Stimulated activated CD4-positive, alpha-beta T cell treated with anti-CD3 and anti-CD28 coated beads, Interleukin-2, amount 100 ng/mL, for 48 hours (primary cell): ENCODE measurements at regions not wholly inside any gene's neighbourhood (a gene's known extent, or its start where the extent isn't known, plus 50 kb on each side); places are given as distances from the start of the nearest gene placed in this dataset.
A peak's percentile ranks its signal among the peaks of the same experiment; 100 is the strongest.

ENCODE experiments used
- DNase-seq, 2 donors: peaks; one replicate each; pipeline ENCODE4 v3.0.0-alpha.2; 2020

DNA sequence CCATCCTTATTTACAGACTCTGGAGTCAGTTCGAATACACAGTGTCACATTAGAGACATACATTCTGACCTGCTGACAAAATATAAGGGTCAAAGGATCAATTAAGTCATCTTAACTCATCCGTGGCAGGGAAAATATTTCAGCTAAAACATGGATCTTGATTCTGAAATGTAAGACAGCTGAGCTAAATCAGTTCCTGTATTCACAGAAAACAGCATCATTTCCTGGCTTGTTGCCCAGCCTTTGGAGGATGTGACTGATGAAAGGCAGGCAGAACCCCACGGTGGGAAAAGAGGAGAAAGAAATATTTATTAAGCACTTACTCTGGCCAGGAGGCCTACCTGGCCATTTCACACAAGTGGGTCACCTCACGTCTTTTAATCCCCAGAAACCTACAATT, 101.9 kb downstream of the GAS2L3 start:
- DNase-seq = no peak

DNA sequence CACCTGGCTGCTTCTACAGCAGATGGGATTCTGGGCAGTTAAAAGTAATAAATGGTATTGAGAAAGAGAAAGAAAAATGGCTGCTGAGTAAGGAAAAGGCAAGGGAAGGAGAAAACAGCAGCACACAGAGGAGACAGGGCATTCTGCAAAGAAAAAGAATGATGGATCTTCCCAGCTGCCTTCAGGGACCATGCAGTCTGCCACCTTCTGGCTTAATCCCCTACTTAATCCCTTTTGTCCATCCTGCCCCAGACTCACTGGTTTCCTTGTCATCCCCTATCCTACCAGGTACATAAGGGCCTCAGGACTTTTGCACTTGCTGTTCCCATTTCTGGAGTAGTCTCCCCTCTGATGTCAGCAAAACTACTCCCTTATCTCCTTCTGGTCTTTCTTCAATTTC, 107.6 kb downstream of the GAS2L3 start:
- no peak for DNase-seq

DNA sequence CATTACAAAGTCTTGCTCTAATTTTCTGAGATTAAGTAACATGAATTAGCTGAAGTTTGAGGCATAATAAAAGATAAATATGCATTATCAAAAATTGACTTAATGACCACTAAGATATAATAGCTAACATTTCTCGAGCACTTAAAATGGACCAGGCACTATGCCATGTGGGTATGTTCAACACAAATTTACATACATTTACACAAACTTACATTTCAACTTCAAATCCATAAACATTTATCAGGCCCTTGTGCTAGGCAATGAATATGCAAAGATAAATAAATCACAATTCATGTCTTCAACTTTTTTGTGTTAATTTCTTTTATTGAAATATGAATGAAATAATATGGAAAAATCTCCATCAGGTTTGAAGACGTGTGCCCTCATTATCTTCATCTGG, 108.7 kb downstream of the GAS2L3 start:
- no peak for DNase-seq

DNA sequence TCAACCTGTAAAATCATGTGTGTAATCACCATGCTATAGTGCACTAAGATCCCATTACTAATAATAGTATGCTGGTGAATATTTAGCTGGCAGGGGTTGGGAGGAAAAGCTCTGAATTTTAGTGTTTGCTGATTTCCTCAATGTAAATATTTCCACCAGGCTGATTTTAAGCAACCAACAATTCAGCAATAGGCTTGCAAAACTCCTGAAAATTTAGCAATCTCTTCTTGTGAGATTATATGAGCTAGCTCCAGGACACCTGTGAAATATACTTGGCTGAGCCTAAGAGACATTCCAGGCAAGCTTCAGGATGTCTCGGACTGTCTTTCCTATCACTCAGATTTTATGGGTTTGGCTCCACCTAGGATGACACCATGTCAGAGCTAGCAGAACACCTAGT, 106.9 kb upstream of the ANO4 start:
- DNase-seq = no peak

DNA sequence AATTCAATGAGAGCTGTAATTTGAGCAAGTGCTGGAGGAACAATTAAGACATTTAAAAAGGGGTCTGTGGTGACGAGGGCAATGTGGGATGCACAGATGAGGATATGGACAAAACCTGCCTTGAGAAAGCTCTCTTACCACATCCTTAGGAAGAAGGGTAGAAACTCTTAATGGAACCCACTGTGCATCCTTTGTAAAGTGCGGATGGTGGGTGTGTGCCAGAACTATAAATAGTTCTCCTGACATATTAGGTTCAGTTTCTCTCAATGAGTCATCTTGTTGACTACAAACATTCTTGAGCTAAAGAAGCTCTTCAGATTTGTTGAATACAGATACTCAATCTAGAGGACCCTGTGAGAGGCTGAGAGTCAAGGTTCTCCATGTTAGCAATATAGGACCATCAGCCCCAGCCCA, 106.1 kb upstream of the ANO4 start:
- no peak for DNase-seq

DNA sequence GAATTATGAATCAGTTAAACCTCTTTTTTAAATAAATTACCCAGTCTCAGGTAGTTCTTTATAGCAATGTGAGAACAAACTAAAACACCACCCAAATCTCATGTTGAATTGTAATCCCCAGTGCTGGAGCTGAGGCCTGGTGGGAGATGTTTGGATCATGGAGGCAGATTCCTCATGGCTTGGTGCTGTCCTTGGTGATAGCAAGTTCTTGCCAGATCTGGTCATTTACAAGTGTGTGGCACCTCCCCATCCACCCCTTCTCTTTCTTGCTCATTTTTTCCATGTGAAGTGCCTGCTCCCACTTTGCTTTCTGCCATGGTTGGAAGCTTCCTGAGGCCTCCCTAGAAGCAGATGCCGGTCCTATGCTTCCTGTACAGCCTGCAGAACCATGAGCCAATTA, 102.1 kb upstream of the ANO4 start:
- DNase-seq = no peak

DNA sequence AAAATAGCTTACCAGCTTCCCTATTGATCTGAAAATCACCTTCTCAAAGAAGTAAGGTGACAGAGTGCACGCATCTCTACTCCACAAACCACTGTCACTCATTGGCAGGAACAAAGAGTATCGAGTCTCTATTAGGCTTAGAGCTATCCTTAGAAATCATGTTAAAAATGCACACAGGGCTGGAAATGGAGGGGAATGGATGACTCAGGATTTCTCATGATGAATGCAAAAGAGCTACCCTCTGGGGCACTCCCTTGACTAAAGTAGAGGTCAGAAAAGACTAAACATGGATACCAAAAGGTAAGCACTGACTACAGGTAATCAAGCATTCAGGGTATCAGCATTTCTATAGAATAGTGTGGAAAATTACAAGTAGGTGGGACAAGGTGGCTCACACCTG, 96.1 kb upstream of the ANO4 start:
- DNase-seq = no peak

DNA sequence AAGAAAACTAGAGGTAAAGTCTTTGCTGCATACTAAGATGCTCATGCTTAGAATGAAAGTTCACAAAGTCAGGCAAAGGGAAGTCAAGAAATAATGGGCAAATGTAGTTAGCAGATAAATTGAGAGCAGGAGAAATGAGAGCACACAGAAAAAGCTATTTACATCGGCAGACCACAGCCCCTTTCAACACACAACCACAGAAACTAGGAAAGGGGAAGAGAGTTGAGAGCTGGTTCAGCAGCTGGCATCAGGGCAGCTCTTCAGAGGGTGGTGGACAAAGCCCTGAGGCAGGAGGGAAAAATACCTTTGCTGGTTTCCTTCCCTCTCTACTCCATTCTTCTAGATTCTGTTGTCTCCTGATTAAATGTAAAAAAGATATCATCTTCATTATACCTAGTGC, 95.4 kb upstream of the ANO4 start:
- DNase-seq = no peak

DNA sequence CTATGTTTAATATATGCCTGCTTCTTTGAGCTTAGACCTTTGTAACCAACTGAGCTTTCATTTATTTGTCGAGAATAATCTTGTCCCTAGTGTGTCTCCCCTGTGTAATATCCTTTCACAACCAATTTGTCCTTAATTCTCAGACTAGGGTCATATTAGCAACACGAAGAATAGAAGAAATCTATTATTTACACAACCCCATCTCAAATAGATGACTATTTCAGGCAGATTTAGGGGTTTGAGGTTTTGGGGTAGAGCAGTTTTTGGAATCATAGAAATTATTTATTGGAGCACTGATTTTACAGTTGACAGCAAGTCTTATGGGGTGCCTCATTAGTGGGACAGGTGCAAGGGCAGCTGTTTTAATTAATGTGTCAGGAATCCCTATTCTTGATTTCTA, 91.2 kb upstream of the ANO4 start:
- no peak for DNase-seq

DNA sequence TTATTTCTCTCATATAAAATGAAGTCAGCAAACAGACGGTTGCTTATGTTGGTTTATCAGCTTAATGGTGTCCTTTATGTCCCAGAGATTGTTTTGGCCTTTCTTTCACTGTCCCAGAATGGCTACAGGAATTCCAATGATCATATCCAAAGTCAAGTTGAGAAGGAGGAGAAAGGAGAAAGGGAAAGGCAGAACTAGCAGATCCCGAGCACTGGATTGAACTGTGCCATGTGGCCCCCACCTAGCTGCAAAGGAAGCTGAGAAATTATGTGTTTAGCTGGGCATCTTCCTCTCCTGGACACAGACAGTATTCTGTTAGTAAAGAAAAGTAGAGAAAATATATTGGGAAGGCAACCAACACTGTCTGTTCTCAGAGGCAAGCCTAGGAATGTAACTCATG, 90.7 kb upstream of the ANO4 start:
- no peak for DNase-seq

DNA sequence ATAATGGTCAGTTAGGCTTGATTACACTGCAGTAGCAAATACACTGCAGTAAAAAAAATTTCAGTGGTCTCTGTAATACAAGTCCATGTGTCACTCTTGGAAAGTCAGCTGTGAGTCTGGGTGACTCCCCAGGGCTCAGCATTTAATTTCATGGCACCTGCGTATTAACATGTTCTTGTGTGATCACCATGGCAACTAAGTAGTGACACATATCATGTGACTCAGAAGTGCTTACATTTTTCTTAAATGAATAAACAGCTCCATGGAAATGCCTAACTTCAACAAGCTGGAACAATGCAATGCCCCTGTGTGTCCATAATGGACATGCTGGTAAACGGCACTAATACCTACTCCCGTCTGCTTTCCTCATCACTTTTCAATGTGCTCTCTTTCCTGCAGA, 88.5 kb upstream of the ANO4 start:
- DNase-seq = no peak

DNA sequence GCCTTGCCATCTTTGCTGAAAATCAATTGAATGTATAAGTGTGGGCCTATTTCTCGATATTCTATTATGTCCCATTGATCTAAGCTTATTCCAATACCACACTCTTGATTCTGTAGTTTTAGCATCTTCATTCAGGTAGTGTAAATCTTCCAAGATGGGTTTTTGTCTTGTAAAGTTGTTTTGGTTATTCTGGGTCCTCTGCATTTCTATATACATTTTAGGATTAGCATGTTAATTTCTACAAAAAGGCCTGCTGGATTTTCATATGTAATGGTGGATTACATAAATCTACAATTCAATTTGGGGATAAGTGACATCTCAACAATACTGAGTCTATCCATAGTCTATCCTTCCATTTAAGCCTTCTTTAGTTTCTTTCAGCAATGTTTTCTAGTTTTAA, 86.0 kb upstream of the ANO4 start:
- DNase-seq = no peak

DNA sequence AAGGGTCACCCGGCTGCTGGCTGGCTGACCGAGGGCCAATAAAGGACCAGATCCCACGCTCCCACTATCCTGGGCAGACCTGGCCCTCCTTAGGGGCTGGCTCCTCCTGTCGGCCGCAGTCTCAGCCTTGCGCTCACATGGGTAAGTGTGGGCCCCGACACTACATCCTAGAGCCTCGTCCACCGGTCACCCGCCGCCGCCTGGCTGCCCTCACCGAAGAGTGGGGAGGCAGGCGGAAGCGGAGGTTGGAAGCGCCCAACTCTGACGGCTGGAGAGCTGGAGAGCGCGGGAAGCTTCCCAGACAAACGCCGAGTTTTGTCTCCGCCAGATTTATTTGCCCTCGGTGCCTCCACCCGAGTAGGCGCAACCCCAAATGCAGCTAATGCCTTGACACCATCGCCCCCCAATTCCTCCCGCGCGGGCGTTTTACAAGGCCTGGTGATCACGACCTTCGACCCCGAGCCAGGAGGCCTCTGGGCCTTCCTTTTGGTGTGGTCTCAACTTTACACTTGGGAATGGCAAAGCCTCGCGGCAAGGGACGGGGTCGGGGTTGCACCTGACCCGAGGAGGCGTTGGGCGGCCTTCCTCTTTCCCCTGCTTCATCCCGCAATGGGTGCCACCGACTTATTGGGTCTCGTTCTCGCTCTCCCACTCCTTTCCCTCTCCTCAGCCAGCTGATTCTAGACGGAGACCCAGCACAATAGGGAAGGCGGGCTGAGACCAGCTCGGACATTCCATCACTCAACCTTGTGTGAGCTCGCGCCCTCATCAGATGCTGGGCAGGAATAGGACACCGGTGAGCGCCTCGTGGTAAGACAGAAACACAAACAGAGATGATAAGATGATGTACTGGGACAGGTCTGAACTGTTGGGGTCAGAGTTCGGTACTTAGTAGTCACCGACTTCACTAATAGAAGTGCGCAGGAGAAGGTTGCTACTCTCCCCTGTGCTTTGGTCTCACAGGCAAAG, 78.3 kb upstream of the ANO4 start:
- DNase-seq = no peak

DNA sequence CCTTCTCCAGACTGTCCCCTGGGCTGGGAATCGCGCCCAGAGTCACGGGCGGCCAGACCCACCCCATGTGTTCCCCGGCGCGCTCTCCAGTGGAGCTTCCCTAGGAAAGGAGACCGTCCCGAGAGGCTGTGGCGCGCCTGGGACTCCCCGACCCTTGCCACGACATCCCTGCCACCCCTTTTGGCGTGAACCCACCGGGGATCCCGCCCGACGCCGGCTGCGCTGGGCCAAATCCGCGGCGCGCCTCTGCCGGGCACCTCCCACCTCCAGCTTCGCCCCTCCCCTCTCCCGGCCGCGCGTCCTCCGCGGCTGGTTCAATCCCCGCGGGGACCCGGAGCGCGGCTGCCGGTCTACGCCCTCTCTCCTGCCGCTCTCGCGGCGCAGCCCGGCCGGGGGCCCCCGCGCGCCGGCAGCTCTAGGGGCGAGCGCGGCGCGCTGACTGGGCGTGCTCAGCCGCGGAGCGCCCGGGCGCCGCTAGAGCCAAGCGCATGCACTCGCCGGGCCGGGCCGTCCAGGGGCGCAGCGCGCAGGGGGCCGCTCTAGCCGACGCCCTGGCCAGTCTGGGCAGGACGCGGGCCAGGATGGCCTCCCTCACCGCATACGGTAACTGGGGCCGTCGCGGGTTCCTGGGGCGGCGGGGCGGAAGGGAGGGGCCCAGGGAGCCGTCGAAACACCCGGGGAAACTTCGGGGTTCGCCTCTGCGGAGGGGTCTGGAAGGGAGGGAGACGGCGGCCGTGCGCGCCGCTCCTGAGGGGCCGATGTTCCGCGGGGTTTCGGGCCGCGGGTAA, 77.4 kb upstream of the ANO4 start:
- no peak for DNase-seq

DNA sequence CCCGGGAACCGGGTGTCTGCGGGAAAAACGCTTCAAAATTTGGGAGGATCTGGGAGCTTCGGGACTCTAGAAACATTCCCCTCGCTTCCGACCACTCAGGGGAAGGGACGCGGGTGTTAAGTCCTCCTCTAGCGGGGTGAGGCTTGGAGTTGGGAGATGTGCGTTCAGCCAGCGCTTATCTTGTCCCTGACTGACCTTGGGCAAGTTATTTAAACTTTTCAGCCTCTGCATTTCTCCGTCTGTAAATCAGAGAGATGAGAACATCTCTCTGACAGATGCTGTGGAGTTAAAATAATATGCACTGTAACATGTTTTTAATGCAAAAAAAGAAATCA, 76.9 kb upstream of the ANO4 start:
- no peak for DNase-seq

DNA sequence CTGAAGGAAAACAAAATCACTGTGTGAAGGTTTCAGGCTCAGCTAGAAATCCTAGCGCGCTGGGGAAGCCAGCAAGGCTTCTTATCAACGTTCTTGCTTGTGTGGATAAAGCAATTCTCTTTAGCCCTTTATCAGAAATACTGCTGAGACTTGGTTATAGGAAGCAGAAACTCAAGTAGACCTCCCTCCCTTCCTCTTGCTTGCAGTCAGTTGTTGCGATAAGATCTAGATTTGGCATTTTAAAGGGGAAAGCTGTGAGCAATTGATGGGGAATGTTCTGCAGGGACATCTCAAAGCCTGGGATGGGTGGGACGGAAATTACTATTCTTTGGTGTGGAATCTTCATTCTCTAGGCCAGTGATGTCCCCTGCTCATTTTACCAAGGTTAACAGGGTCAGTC, 76.4 kb upstream of the ANO4 start:
- no peak for DNase-seq

DNA sequence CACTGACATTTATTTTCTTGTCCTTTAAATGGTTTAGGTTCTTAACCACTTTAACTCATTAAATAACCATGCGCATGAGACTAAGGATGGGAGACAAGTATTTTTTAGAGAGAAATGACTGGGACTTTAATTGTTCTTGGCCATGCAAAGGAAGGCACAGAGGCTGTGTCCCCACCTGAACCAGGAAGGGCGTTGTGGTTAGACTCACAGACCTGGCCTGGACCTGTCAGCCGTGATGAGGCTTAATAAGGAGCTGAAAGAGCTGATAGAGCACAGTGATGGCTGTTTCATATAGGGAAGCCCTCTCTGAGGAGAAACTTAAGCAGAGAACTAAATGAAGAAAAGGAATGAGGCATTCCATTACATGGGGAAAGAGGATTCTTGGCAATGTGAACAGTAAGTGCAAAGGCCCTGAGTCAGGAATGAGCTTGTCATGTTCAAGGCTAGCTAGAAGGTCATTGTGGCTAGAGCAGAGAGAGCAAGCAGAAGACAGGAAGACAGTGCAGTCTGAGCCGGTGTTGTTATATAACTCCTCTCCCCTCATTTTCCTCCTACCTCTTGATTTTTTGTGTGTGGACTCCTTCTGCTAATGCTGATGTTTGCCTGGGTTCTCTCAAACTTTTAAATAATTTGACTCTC, 74.4 kb upstream of the ANO4 start:
- DNase-seq = no peak

DNA sequence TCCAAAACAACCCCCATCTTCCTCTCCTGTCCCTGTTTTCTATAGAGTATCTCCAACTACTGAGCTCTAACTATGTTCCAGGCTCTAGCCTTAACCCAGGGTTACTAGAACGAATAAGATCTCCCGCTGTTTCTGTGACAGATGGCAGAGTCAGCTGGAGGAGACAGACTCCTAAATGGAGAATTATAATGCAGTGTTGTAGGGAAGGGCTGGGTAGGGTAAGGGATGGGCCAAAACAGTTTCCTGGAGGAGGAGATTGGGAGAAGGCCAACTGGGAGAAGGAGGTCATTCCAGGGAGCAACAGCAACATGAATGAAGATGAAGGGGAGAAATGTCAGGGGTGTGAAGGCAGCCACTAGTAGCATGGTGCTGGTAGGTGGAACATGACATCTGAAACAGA, 73.4 kb upstream of the ANO4 start:
- no peak for DNase-seq

DNA sequence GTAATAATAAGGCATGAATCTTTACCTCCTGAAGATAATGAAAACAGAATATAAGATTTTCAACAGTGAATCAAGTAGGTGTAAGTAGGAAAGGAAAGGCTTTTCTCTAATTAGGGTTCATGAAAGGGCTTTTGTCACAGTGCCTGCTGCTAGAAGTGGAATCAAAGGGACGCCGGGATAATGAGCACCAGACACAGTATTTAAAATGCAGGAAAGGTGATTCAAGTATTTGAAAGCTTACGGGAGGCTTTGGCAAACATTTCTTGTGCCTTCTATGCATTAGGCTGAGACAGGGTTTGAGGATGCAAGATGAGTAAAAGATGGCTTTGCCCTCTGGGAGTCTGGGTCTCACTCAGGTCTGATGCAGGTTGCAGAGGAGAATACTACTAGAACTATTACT, 70.5 kb upstream of the ANO4 start:
- no peak for DNase-seq

DNA sequence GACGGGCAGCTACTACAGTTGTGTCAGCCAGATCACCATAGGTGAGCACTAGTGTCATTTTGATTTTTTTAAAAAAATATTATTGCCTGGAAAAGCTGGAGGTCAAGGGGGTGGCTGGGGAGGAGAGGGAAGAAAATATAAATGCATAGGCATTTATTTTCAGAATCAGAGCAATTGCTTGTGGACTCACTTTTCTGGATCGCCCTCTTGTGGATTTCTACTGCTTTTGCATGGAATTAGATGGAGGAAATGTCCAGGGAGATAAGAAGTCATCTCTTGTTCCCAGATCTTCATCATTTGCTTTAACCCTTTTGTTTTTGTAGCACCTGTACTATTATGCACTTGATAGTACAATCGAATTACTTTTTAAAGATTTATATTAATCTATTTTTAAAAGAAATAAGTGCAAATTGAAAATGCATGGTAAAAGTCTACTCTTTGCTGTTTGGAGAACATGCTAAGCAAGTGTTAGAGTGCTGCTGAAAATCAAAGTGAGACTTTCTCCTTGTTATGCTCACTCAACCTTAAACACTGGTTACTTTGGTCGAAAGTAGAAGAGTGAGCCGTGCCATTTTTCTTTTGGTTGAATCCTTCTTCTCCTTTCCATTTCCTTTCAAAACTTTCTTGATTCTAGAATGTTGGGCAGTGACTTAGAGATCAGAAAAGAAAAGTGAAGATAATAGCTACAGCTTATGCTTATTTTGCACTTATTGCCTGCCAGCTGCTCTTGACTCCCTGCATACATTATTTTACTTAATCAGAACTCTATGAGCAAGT, 60.6 kb upstream of the ANO4 start:
- no peak for DNase-seq

DNA sequence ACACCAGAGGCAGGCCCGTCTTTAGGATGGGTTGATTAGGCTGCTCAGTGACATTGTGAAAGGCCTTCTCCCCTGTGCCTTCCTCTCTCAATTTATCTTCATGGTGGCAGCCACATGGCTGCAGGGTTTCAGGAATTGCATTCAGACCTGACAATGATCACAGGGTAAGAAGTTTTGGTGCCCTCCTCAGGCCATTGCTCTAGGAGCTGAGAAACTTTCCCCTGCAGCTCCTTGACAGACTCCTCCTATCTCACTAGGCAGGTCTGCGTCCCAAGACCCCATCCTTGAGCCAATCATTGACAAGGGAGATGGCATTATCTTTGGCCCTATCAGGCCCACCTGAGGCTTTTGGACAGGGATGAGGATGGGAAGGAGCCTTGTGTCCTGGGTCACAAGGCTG, 57.4 kb upstream of the ANO4 start:
- DNase-seq = no peak

DNA sequence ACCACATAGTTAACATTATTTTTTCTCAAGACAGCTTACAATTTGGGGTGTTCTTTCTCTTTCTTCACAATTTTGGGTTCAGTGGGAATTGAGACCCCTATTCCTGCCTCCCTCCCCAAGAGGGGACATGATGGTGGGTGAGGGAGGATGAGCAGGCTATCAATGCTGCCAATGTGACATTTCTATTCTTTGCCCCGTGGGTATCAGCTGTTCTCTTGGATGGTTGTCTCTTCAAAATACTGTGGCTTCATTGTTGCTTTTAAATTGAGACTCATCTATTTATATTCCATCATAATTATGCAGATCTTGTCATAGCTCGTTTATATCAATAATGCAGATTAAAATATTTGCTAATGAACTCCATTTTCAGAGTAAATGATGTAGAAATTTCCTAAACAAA, 56.5 kb upstream of the ANO4 start:
- no peak for DNase-seq

DNA sequence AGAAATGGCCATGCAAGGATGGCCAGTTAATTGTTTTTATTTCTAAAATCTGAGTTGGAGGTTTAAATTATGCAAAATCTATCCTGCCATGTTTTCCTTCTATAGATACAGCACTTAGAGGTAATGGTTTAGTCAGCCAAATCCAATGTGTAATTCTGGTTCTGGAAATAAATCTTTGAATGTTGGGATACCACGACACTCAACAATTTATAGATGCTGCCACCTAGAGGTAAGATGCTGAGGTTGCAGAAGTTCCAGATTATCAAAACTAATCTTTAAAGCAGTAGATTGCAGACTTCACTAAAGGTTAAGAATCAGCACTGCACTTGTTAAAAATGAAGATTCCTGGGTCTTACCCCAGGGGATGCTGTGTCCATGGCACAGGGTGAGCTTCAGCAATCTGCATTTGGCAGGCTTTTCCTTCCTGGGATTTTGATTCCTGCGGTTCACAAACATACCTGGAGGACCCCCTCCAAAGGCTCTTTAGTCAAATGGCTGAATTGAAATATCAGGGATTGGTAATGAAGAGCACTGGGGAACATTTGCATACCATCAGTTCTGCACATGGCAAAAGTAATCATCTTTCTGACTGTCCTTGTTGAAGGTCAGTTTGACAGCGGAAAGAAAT, 53.4 kb upstream of the ANO4 start:
- peak in 1 of 2 donors; percentile 1 for DNase-seq
